GM12874 (cell line): ENCODE measurements at regions not wholly inside any gene's neighbourhood (a gene's known extent, or its start where the extent isn't known, plus 50 kb on each side); places are given as distances from the start of the nearest gene placed in this dataset.

Source experiments
- CTCF ChIP-seq: IDR thresholded peaks from 2 replicates; pipeline ENCODE4 v1.5.1; 2011; ENCODE audit warnings: low read depth, mild to moderate bottlenecking, control low read depth, low read length, moderate library complexity; ENCODE audit not compliant: insufficient read depth

GRCh38 chr6:22716721-22717120 lies 147.4 kb downstream of the HDGFL1 start:
- TF ChIP-seq CTCF, result no peak

GRCh38 chr6:22717915-22718314 lies 148.5 kb downstream of the HDGFL1 start:
- TF ChIP-seq CTCF, result no peak

- no peak for TF ChIP-seq CTCF
Observed at GRCh38 chr6:22722913-22723312, 153.5 kb downstream of the HDGFL1 start.

- no peak for TF ChIP-seq CTCF
Observed at GRCh38 chr6:22726966-22727365, 157.6 kb downstream of the HDGFL1 start.

DNA sequence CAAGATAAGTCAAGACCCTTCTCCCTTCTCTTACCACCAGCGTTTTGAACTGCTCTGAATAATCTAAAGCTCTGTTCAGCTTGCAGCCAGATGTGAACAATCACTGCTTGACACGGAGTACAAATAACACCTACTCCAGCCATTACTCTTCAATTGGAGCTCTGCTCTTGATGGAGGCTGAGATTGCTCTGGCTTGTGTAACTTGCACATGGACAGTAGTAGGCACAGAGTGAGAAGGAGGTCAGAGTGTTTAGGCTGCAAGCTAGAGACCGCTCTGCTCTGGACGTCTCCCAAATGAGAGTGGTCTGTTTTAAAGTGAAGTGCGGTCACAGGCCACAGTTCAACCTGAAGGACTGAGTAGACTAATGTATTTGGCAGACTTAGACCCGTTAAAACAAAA lies 158.3 kb downstream of the HDGFL1 start:
- no peak for TF ChIP-seq CTCF

DNA sequence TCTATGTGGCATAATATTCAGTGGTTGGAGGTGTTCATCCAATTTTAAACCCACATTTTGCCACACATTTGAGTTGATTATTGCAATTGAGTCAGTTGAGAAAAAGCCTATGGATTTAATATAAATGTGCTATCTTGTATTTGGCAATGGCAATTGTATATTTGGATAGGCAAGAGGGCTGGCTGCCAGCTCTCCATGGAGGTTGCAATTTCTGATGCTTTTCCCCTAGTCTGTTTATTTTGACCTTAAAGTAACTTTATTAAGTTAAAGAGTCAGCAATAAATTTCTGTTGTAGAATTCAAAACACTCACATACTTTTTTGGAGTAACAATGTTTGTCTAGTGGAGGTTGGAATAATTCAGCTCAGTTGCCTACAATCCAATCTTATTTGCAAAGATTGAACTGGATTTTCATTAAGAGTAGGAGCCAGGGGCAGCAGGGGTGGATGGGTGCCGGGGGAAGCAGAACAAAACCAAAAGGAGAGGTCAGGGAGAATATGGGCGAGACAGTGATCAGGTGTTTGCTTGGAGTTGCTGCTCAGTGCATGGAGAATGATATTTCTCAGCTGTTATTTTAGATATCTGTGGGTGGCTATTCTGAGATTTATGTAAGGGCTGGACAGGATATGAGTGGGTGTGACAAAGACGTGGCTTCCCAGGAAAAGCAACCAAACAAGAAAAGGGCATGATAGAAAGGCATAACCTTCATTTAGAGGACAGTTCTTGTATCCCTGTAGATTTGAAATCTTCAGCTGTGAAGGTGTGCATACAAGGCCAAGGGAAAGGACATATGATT lies 163.0 kb downstream of the HDGFL1 start:
- TF ChIP-seq CTCF, result no peak

DNA sequence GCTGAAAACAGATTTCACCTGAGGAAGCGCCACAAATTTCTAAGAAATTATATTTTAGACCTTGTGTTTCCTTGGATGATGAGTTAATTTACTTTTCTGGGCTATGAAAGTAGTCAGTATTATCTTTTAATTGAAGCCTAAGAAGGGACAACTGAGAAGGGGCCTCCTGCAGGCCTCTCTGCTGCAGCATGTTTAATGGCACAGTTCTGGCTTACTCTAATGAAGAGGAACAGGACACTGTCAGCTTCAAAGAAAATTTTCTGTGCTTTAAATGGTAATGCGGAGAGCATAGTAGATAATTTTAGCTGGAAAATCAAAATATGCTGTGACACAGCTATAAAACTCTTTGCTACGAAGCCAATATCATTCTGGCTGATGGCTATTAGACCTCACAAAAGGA lies 167.4 kb downstream of the HDGFL1 start:
- TF ChIP-seq CTCF, result no peak
